Coronary artery (tissue), 2 donors: ENCODE measurements at regions not wholly inside any gene's neighbourhood (a gene's known extent, or its start where the extent isn't known, plus 50 kb on each side); places are given as distances from the start of the nearest gene placed in this dataset.

Experiments
- DNase-seq: peaks from one replicate; pipeline ENCODE4 v3.0.0-alpha.2; 2017; ENCODE audit warnings: low spot score
- H3K27ac ChIP-seq, 2 donors: fragments of 200-600 bp; sonication (generic); one replicate each; pipeline ENCODE4 v1.5.1; 2016 to 2019
- H3K4me3 ChIP-seq: fragments of 200-600 bp; sonication (generic); 2 replicates; pipeline ENCODE4 v1.5.1; 2016; ENCODE audit warnings: mild to moderate bottlenecking, moderate library complexity
- CTCF ChIP-seq: fragments of 200-600 bp; sonication (generic); IDR thresholded peaks from one replicate; pipeline ENCODE4 v1.5.1; 2019; ENCODE audit warnings: antibody characterized with exemption

- H3K27ac ChIP-seq: no peak overlapping the region
- no peak overlapping the region for H3K4me3 ChIP-seq
- no peak for TF ChIP-seq CTCF
- no peak for DNase-seq
Observed at GRCh38 chr9:84432746-84433145, 92.2 kb upstream of the SLC28A3 start.

GRCh38 chr9:84435902-84436301 lies 95.3 kb upstream of the SLC28A3 start:
- Histone ChIP-seq H3K4me3 (peak overlapping the region; percentile 51), H3K27ac (peak overlapping the region in 1 of 2 donors; percentile 16)
- DNase-seq: peak; percentile 16
- no peak for TF ChIP-seq CTCF

GRCh38 chr9:84436386-84437109 lies 96.0 kb upstream of the SLC28A3 start:
- TF ChIP-seq CTCF: no peak
- peak; percentile 8 for DNase-seq
- H3K4me3 ChIP-seq: peak overlapping the region; percentile 51
- peak overlapping the region in 1 of 2 donors; percentile 16 for H3K27ac ChIP-seq

GRCh38 chr9:84438391-84438790 lies 97.8 kb upstream of the SLC28A3 start:
- Histone ChIP-seq H3K4me3 (no peak overlapping the region), H3K27ac (no peak overlapping the region)
- no peak for TF ChIP-seq CTCF
- DNase-seq: peak; percentile 14

GRCh38 chr9:84439250-84439649 lies 98.7 kb upstream of the SLC28A3 start:
- no peak for TF ChIP-seq CTCF
- DNase-seq: no peak
- Histone ChIP-seq H3K27ac (no peak overlapping the region), H3K4me3 (no peak overlapping the region)

- H3K4me3 ChIP-seq: no peak overlapping the region
- no peak for DNase-seq
- no peak for TF ChIP-seq CTCF
- H3K27ac ChIP-seq: no peak overlapping the region
Observed at GRCh38 chr9:84442712-84443111, 102.2 kb upstream of the SLC28A3 start.

- TF ChIP-seq CTCF: no peak
Observed at GRCh38 chr9:84445737-84446136, 105.2 kb upstream of the SLC28A3 start.

More at GRCh38 chr9:84445737-84446136, 105.2 kb upstream of the SLC28A3 start:
- no peak for DNase-seq
- no peak overlapping the region for H3K4me3 ChIP-seq
- H3K27ac ChIP-seq: no peak overlapping the region
